Esophagus muscularis mucosa (tissue), 4 donors: ENCODE measurements at regions not wholly inside any gene's neighbourhood (a gene's known extent, or its start where the extent isn't known, plus 50 kb on each side); places are given as distances from the start of the nearest gene placed in this dataset.
A peak's percentile ranks its signal among the peaks of the same experiment; 100 is the strongest.

Experiments
- DNase-seq: peaks from one replicate; pipeline ENCODE4 v3.0.0-alpha.2; 2017; ENCODE audit errors: extremely low spot score
- H3K27ac ChIP-seq, 4 donors: fragments of 200-600 bp; sonication (generic); replicated peaks in 1 of 4; 1 replicate in 3 of 4; 2 replicates in 1 of 4; pipeline ENCODE4 v1.5.1; 2016 to 2019; ENCODE audit warnings: mild to moderate bottlenecking in 1 of 4
- H3K27me3 ChIP-seq, 4 donors: fragments of 200-600 bp; sonication (generic); one replicate each; pipeline versions ENCODE4 v1.5.1 to v1.6.0; 2016 to 2019
- H3K36me3 ChIP-seq, 4 donors: fragments of 200-600 bp; sonication (generic); one replicate each; pipeline ENCODE4 v1.5.1; 2016 to 2019
- H3K4me1 ChIP-seq, 4 donors: fragments of 200-600 bp; sonication (generic); one replicate each; pipeline ENCODE4 v1.5.1; 2016 to 2019
- H3K4me3 ChIP-seq, 4 donors: fragments of 200-600 bp; sonication (generic); 1 replicate in 2 of 4; 2 replicates in 2 of 4; pipeline ENCODE4 v1.5.1; 2016 to 2019; ENCODE audit warnings: mild to moderate bottlenecking in 4 of 4, moderate library complexity in 1 of 4
- H3K9me3 ChIP-seq, 4 donors: fragments of 200-600 bp; sonication (generic); 1 replicate in 3 of 4; 2 replicates in 1 of 4; pipeline ENCODE4 v1.5.1; 2016 to 2019
- CTCF ChIP-seq, 3 experiments: fragments of 200-600 bp in 2 of 3; fragments of 450-650 bp in 1 of 3; sonication (generic) in 2 of 3; IDR thresholded peaks; one replicate each; pipeline ENCODE4 v1.5.1; 2017 to 2019; ENCODE audit warnings: antibody characterized with exemption in 3 of 3, mild to moderate bottlenecking in 2 of 3, moderate library complexity in 1 of 3
- EP300 ChIP-seq: sonication (generic); formaldehyde crosslinking; IDR thresholded peaks from one replicate; pipeline ENCODE4 v1.6.1; 2017; ENCODE audit warnings: antibody characterized with exemption
- POLR2A ChIP-seq: fragments of 450-650 bp; IDR thresholded peaks from one replicate; pipeline ENCODE4 v1.6.1; 2017; ENCODE audit warnings: antibody characterized with exemption, moderate library complexity, mild to moderate bottlenecking, low read depth
- POLR2AphosphoS5 ChIP-seq, 2 donors: sonication (generic); formaldehyde crosslinking; IDR thresholded peaks; one replicate each; pipeline ENCODE4 v1.6.1; 2017; ENCODE audit warnings: antibody characterized with exemption in 2 of 2
- WGBS: methylation state at CpG from one replicate; pipeline ENCODE4 v1.1.5; 2018; 5-methylcytosine and 5-hydroxymethylcytosine counted together
- intact Hi-C: fragments of 100-400 bp; cut with DNase I; formaldehyde crosslinking; loops from one replicate; pipeline ENCODE4 v1.15.1; 2023

- Histone ChIP-seq H3K27ac (peak overlapping the region; percentile 58 to 70 (median 63)), H3K36me3 (no peaks in the 10 kb centered on the region), H3K4me1 (peaks cover 10 to 35% (median 31%) of the 10 kb centered on the region in 4 donors), H3K9me3 (no peaks in the 10 kb centered on the region), H3K27me3 (no peaks in the 10 kb centered on the region), H3K4me3 (peak overlapping the region; percentile 25 to 43 (median 30))
- 21% methylated on average over 7 of the region's 7 CpGs for WGBS
- no peak for DNase-seq
- TF ChIP-seq EP300 (no peak), POLR2AphosphoS5 (IDR thresholded peaks at IDR 0.05) (no peak), CTCF (IDR thresholded peaks at IDR 0.05) (no peak), POLR2A (no peak)
- intact Hi-C loops: no loop called here
These were observed 100.0 kb upstream of the CITED2 start for GRCh38 chr6:139474145-139475108.

- intact Hi-C loops: no loop called here
These were observed 99.3 kb upstream of the CITED2 start for GRCh38 chr6:139473731-139474130.

GRCh38 chr6:139473231-139473701, 98.8 kb upstream of the CITED2 start:
- no peaks in the 10 kb centered on the region for H3K27me3 ChIP-seq
- WGBS: 67% methylated on average over 13 of the region's 14 CpGs
- H3K9me3 ChIP-seq: no peaks in the 10 kb centered on the region
- TF ChIP-seq CTCF (IDR thresholded peaks at IDR 0.05) (no peak), POLR2AphosphoS5 (IDR thresholded peaks at IDR 0.05) (peak in 1 of 2 donors; percentile 52)
- peak overlapping the region; percentile 58 to 70 (median 63) for H3K27ac ChIP-seq
- DNase-seq: no peak
- H3K4me3 ChIP-seq: no peak overlapping the region
- H3K36me3 ChIP-seq: no peaks in the 10 kb centered on the region
- H3K4me1 ChIP-seq: peaks cover 10 to 35% (median 31%) of the 10 kb centered on the region in 4 donors
- intact Hi-C loops: no loop called here

More at GRCh38 chr6:139473731-139474130, 99.3 kb upstream of the CITED2 start:
- DNase-seq: no peak
- H3K4me1 ChIP-seq: peaks cover 10 to 35% (median 31%) of the 10 kb centered on the region in 4 donors
- TF ChIP-seq POLR2AphosphoS5 (IDR thresholded peaks at IDR 0.05) (no peak), EP300 (no peak), POLR2A (no peak), CTCF (IDR thresholded peaks at IDR 0.05) (no peak)
- peak overlapping the region; percentile 58 to 70 (median 63) for H3K27ac ChIP-seq
- no peaks in the 10 kb centered on the region for H3K9me3 ChIP-seq
- no peaks in the 10 kb centered on the region for H3K27me3 ChIP-seq
- peak overlapping the region; percentile 25 to 43 (median 30) for H3K4me3 ChIP-seq
- 41% methylated on average over 2 of the region's 2 CpGs for WGBS
- no peaks in the 10 kb centered on the region for H3K36me3 ChIP-seq

GRCh38 chr6:139472351-139473015, 98.0 kb upstream of the CITED2 start:
- no peaks in the 10 kb centered on the region for H3K36me3 ChIP-seq
- intact Hi-C loops: no loop called here
- H3K4me3 ChIP-seq: no peak overlapping the region
- H3K4me1 ChIP-seq: peaks cover 10 to 35% (median 31%) of the 10 kb centered on the region in 4 donors
- WGBS: 70% methylated on average over 12 of the region's 12 CpGs
- DNase-seq: no peak
- H3K9me3 ChIP-seq: no peaks in the 10 kb centered on the region
- no peaks in the 10 kb centered on the region for H3K27me3 ChIP-seq
- H3K27ac ChIP-seq: peak overlapping the region; percentile 58 to 70 (median 63)
- TF ChIP-seq CTCF (IDR thresholded peaks at IDR 0.05) (no peak), EP300 (no peak)
